ENCODE measurements at regions not wholly inside any gene's neighbourhood (a gene's known extent, or its start where the extent isn't known, plus 50 kb on each side); places are given as distances from the start of the nearest gene placed in this dataset.

GRCh38 chr1:173269490-173270230 lies 62.5 kb upstream of the TNFSF4 start (continued):
- TF ChIP-seq ZNF354B (CRISPR knock-in tag; IDR thresholded peaks at IDR 0.05), result peak; percentile 68; the same call in 1 of the 2 replicates
- TF ChIP-seq NFE2L1 (tag; IDR thresholded peaks at IDR 0.05; ENCODE audit: borderline replicate concordance, low read depth), result no peak
- peak; percentile 82 for TF ChIP-seq ZNF311 (CRISPR knock-in tag; IDR thresholded peaks at IDR 0.05)
- no peak for TF ChIP-seq CREB1 (IDR thresholded peaks at IDR 0.05)
- TF ChIP-seq CREB1 (CRISPR knock-in tag; IDR thresholded peaks at IDR 0.05), result no peak
- TF ChIP-seq PKNOX1 (IDR thresholded peaks at IDR 0.05), result peak; percentile 98
- peak; percentile 99 for TF ChIP-seq ATF3 (IDR thresholded peaks at IDR 0.05)
- TF ChIP-seq ATF3 (CRISPR knock-in tag; conservative IDR thresholded peaks at IDR 0.05), result no peak; the same call in 1 of the 2 replicates
- peak; percentile 11 for TF ChIP-seq DACH1 (IDR thresholded peaks at IDR 0.05; ENCODE audit: partially characterized antibody)
- peak in 1 of 2 experiments; percentile 79; a peak in 2 of 4 replicates for TF ChIP-seq RCOR1 (IDR thresholded peaks at IDR 0.05; ENCODE audit: borderline replicate concordance in 1 of 2, low read depth in 2 of 2, low read length in 2 of 2)
- TF ChIP-seq JUND (IDR thresholded peaks at IDR 0.05; ENCODE audit: borderline replicate concordance, low read depth, low read length), result peak; percentile 91
- TF ChIP-seq JUND (tag; IDR thresholded peaks at IDR 0.05; ENCODE audit: borderline replicate concordance, low read depth, low read length), result peak; percentile 84; the same call in 2 of the 3 replicates
- TF ChIP-seq CEBPG (CRISPR knock-in tag; IDR thresholded peaks at IDR 0.05), result peak; percentile 97
- peak; percentile 99 to 100 for TF ChIP-seq CEBPG (tag; conservative IDR thresholded peaks at IDR 0.05 in 1 of 2, IDR thresholded peaks at IDR 0.05 in 1 of 2)
- no peak for TF ChIP-seq ZNF407 (IDR thresholded peaks at IDR 0.05; ENCODE audit: low read depth)
- TF ChIP-seq ZNF398 (CRISPR knock-in tag; IDR thresholded peaks at IDR 0.05), result no peak
